Activated CD4-positive, alpha-beta T cell treated with anti-CD3 and anti-CD28 coated beads, Interleukin-10, Interleukin-2, amounts not matched to agents 100 ng/mL and 50 ng/mL, durations not matched to agents 16 hours and 8 hours (primary cell): ENCODE measurements at regions not wholly inside any gene's neighbourhood (a gene's known extent, or its start where the extent isn't known, plus 50 kb on each side); places are given as distances from the start of the nearest gene placed in this dataset.

ENCODE experiments used
- DNase-seq: peaks from one replicate; pipeline ENCODE4 v3.0.0-alpha.2; 2020

DNA sequence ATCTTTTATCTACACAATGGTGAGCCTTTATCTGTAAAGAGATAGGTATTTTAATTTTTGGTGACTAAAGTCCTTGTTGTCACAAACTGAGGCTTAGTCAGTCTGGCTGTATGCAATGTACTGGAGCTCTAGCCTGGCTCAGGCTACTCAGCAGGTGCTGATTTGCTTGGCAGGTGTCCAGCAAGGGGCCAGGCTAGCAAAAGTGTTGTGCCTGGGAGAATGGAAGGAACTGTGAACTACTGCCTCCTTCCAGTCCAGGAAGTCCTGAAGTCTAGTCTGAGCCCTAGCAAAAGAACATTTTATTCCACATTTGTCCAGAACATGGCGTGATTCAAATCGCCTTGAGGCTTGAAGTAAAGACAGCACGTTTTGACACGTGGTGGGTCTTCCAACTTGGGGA is 260.5 kb downstream of the CCDC85A start:
- no peak for DNase-seq

- no peak for DNase-seq
Measured at GRCh38 chr2:56448403-56449001, 264.7 kb downstream of the CCDC85A start.

GRCh38 chr2:56449002-56449431 is 265.2 kb downstream of the CCDC85A start:
- DNase-seq: no peak

GRCh38 chr2:56449449-56449860 is 265.7 kb downstream of the CCDC85A start:
- DNase-seq: no peak

DNA sequence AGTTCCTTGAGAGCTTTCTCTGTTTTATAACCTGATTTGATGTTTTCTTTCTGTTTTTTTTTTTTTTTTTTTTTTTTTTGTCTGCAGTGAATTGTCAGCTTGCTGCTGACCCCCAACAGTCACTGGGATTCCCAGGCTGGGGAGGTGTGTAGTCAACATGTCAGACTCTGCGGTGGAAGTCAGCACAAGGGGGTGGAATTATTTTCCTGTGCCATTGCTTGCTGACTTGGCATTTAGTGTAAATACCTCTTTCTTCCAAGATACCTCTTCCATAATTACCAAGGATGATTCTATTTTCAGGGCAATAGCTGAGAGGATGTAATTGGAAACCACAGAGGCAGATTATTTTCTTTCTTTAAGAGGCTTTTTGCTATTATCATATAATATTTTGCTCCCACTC is 266.3 kb downstream of the CCDC85A start:
- DNase-seq: no peak

- DNase-seq: no peak
Measured at GRCh38 chr2:56450772-56451171, 267.0 kb downstream of the CCDC85A start.

GRCh38 chr2:56455642-56456041 is 271.9 kb downstream of the CCDC85A start:
- no peak for DNase-seq

DNA sequence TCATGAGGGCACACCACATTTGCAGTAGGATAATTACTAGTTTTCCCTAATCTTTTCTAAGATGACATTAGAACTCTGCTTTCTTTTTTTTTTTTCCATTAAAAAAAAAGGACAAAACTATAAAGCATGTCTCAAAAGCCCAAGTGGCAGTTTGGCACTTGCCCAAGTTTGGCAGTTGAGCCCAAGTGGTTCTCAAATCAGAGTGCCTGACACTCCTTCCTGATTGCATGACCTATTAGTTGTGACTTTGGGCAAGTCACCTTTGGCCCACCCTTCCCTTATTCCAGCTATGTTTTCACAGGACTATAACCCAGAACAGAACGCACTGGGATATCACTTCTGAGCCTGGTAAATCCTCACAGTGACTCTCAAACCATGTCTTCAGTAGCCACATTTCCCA is 273.0 kb downstream of the CCDC85A start:
- no peak for DNase-seq

DNA sequence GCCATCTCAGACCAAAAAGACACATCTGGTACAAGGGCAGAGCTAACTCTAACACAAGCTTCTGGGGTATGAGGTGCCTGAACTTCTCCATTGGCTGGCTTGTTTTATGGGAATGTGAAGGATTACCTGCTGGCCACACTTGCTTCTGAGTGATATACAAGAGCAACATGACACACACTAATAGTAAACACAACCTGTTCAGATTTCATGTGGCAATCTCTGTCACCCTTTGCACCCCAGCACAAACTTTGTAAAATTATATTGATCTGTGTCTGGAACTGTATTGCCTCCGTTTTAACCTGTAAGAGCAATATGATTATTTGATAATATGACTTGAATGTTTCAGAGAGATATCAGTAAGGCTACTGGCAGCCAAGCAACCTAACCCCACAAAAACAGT is 276.7 kb downstream of the CCDC85A start:
- DNase-seq: no peak

- no peak for DNase-seq
Measured at GRCh38 chr2:56464066-56464465, 280.3 kb downstream of the CCDC85A start.

DNA sequence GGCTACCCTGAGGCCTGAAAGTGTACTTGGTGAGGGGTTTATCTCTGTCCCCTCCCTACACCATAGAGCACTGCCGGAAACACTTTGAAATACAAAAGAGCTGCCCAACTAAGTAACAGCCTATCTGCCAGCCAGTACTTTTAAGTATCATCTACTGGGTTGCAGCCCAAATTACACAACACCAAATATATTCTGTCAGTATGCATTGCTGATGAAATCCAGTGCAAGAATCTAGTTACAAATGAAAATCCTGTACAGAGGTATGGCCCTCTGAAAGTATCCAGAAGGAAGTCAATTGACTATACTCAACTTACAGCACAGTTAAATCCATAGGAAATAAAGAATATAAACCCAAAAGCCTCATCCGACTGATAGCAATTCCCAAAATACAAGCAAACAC is 280.8 kb downstream of the CCDC85A start:
- DNase-seq: no peak

- DNase-seq: no peak
Measured at GRCh38 chr2:56465491-56465890, 281.7 kb downstream of the CCDC85A start.

DNA sequence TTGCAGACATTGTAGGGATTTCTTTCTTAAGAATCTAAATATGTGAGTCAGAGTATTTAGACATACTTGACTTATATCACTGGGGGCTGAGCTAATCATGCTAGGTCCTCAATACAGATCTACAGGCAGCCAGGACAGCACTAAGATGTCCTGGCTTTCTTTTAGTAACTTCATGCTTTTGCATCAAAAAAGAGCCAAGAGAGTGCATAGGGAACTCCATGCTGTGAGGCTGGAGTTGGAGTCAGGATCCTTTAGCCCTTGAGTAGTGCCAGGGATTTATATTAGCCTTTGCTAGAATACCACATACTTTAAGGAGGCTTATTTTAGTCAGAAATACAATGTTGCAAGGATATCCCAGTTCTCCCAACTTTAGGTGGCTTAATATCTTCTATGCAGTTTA is 289.7 kb downstream of the CCDC85A start:
- no peak for DNase-seq

DNA sequence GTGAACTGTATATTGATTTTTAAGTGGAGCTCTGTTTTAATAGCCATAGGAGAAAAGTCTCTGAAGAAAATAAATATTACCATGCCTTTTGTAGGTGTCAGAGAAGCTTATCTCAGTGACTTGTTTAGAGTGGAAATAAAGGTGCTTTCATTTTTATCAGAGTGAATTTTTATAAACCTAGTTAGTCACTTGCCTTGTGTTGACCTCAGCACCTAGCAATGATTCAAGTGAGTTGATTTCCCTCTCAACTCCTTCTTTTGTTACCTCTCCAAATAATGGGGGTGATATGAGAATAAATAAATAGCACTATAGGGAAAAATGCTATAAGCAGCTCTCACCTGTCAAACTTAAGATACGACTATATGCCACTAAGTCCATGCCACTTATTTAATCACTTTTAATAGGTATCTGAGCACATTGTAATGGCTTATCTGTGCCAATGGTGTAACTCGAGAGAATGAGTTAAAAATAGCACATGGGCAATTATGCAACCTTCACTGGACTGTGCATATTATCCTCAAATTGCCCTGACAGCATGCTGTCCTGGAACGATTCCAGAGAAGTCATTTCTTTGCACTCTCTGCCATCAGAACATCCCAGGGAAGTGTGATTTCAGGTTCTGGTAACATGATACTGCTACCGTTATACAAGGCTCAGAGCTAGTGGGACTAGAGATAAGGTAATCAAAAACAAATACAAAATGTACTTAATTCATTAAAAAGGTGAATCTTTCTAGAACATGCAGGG is 290.8 kb downstream of the CCDC85A start:
- DNase-seq: no peak

DNA sequence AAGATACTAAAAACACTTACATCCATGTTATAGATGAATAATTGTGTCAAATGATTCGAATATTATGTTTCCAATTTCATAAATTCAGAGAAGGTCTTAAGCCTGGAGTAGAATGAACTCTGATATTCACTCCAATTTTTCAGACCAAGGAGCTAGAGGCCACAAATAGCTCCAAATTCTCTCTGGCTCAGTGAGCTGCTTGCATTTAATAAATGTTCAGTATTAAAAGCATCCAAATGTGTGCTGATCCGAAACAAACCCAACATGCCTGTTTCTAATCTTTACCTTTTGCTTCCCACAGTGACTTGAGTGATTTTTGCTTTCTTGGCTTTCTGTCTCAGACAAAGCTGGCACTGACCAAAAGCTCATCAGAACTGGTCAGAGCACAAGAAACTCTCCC is 291.4 kb downstream of the CCDC85A start:
- no peak for DNase-seq

DNA sequence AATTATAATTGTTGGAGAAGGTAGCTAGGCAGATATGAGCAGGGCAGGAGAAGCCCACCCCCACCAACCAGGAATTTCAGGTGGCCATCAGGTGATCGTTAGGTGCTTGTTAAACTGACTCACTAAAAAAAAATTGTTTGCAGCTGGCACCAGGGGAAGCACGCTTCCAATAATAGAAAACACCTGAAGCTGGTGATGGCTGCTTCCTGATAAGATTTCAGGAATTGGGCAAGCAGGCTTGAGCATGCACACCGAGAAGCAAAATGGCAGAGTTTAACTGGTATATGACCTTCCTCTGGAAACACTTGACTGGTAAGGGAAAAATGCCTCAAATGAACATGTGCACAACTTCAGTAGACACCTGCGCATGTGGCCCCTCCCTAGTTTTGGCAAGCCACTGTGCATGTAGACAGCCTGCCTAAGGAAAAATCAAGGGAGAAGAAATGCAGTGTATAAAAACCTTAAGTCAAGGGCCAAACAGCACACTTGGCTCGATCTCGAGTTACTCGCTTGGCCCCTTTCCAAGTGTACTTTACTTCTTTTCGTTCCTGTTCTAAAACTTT is 292.8 kb downstream of the CCDC85A start:
- DNase-seq: no peak

- DNase-seq: no peak
Measured at GRCh38 chr2:56478027-56478426, 294.2 kb downstream of the CCDC85A start.

GRCh38 chr2:56483081-56483480 is 299.3 kb downstream of the CCDC85A start:
- DNase-seq: no peak

DNA sequence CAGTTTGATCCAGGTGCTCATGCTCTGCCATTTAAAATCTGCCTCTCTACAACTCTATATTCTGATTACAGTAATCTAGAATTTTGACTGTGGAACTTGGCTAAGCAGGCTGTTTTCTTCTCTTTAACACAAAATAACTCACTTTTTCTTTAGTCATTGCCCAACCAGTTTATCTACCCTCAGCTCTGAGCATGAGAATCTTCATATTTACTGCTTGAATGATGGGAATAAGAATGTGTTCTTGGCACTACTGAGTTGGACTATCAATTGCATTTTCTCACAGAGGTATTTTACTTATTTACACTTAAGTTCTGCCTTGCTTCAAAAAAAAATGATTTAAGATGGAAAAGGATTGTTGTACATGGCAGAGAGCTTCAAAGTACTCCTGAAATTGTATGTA is 301.1 kb downstream of the CCDC85A start:
- no peak for DNase-seq

DNA sequence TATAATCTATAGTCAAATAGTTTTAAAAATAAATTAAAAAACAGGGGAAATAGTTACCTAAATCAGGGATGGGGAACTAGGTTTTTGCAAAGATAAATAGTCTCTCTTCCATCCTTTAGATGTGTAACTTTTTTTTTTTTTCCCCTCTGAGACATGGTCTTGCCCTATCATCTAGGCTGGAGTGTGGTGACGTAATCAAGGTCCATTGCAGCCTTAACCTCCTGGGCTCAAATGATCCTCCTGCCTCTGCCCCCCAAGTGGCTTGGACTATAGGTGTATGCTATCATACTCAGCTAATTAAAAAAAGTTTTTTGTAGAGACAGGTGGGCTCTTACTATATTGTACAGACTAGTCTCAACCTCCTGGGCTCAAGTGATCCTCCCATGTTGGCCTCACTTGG is 316.5 kb downstream of the CCDC85A start:
- DNase-seq: no peak

GRCh38 chr2:56502616-56503015 is 318.8 kb downstream of the CCDC85A start:
- DNase-seq: no peak

DNA sequence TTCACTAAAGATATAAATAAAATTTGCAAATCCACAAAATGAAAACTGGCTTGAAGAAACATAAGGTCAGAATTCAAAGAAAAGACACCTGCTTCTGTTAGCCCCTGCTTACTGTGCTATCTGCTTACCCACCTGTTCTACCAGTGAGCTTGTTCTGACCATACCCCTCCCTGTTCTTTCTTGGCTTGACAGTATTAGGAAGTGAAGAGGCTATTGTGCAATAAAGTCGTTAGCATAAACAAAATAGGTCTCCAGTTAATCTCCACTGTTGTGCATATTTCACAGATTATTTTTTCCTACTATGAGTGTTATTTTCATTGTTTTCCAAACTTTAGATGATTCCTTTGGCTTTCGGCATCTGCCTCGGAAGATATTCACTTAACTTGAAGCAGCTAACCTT is 322.1 kb downstream of the CCDC85A start:
- no peak for DNase-seq

DNA sequence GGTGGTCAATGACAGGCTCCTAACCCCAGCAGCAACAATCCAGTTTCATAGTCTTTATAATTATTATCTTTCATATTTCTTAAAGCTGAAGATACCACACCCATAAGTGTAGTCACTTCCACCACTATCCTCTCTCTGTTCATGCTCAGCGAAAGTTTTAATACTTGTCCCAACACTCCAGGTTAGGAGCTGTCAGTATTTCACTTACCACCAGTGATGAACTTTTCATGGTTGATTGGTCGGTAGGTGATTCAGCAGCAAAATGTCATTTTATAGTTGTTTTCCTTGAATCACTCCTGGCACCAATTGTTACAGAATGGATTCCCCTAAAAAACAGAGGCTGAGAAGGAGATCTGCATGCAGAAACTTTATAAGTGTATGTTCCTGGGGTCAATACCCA is 324.9 kb downstream of the CCDC85A start:
- no peak for DNase-seq

- DNase-seq: no peak
Measured at GRCh38 chr2:56510610-56511009, 326.8 kb downstream of the CCDC85A start.

DNA sequence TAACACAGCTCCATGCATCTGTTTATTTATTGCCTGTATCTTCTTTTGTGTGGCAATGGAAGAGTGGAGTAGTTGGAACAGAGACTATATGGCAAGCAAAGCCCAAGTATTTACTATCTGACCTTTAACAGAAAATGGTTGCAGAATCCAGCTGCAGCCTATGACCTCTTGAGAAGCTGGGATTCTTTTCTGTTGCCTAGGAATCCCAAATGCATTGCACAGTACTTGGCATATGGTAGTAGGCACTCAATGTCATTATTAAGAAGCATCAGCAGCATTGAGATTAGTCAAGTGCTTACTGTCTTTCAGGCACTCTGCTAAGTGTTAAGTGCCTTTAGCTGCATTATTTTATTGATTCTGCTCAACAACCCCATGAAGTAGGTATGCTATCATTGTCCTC is 331.6 kb downstream of the CCDC85A start:
- DNase-seq: no peak
